Calu3 (cell line): ENCODE measurements at regions not wholly inside any gene's neighbourhood (a gene's known extent, or its start where the extent isn't known, plus 50 kb on each side); places are given as distances from the start of the nearest gene placed in this dataset.

ENCODE experiments used
- BruUV-seq: library from RNA; stranded (reverse); fragments of 400-500 nt; replicated peaks from 2 replicates; lab custom pipeline; 2021; lab: Mats Ljungman, UMichigan
- CTCF ChIA-PET: fragments of 300-600 bp; sonication (Branson Sonifier 250); formaldehyde crosslinking; loops from one replicate; lab custom pipeline; 2022; ENCODE audit warnings: antibody characterized with exemption; lab: Charles Lee
- DNase-seq: peaks from one replicate; pipeline ENCODE4 v3.0.0; 2022
- H3K27ac Mint-ChIP-seq: one replicate; pipeline ENCODE4 v1.8.0; 2022; ENCODE audit warnings: mixed read lengths; ENCODE audit not compliant: unreplicated experiment
- H3K27me3 Mint-ChIP-seq: one replicate; pipeline ENCODE4 v1.8.0; 2022; ENCODE audit warnings: mixed read lengths; ENCODE audit not compliant: unreplicated experiment
- H3K36me3 Mint-ChIP-seq: one replicate; pipeline ENCODE4 v1.8.0; 2022; ENCODE audit warnings: mild to moderate bottlenecking, moderate library complexity, mixed read lengths; ENCODE audit not compliant: insufficient read depth, unreplicated experiment
- H3K4me1 Mint-ChIP-seq: one replicate; pipeline ENCODE4 v1.8.0; 2022; ENCODE audit warnings: mild to moderate bottlenecking, low read depth, mixed read lengths; ENCODE audit not compliant: unreplicated experiment
- H3K4me3 Mint-ChIP-seq: one replicate; pipeline ENCODE4 v1.8.0; 2022; ENCODE audit warnings: mild to moderate bottlenecking, low read depth, moderate library complexity, mixed read lengths; ENCODE audit not compliant: unreplicated experiment
- H3K9me3 Mint-ChIP-seq: one replicate; pipeline ENCODE4 v1.8.0; 2022; ENCODE audit warnings: low read depth, mixed read lengths; ENCODE audit not compliant: unreplicated experiment
- CTCF ChIP-seq: fragments of 200-600 bp; IDR thresholded peaks from one replicate; pipeline ENCODE4 v1.8.0; 2022; ENCODE audit warnings: antibody characterized with exemption; ENCODE audit not compliant: unreplicated experiment
- intact Hi-C: fragments of 100-400 bp; cut with micrococcal nuclease; formaldehyde crosslinking; loops from one replicate; pipeline ENCODE4 v1.10.0; 2022; ENCODE audit not compliant: unreplicated experiment

DNA sequence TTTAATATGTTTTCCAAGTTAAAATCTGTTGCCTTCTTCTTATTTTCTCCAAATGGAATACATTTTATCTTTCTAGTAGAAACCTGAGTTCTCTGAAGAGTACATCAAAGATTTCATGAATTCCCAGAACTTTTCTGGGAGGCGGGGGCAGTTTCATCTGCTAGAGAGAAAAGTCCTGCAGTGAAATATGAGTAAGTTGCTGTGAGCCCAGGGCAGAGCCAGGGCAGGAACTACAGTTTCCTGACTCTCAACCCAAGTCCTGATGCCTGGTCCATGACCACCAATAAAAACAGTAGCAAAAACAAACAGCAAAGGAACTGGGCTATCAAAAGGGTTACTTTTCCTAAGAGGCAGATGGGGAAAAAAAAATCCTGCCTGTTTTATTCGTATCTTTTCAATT is 239.4 kb upstream of the CTSO start:
- Mint-ChIP-seq H3K36me3 (no peaks in the 10 kb centered on the region), H3K4me3 (no peak overlapping the region), H3K27me3 (no peaks in the 10 kb centered on the region), H3K27ac (no peak overlapping the region), H3K9me3 (no peaks in the 10 kb centered on the region), H3K4me1 (no peaks in the 10 kb centered on the region)
- no peak for DNase-seq
- intact Hi-C loops, result no loop called here
- TF ChIP-seq CTCF, result no peak
- BruUV-seq, result no TSS peak
- CTCF ChIA-PET, result no interaction called here

GRCh38 chr4:156192033-156192432 is 238.4 kb upstream of the CTSO start:
- CTCF ChIA-PET, result no interaction called here
- intact Hi-C loops, result no loop called here
- H3K36me3 Mint-ChIP-seq, result no peaks in the 10 kb centered on the region
- no peaks in the 10 kb centered on the region for H3K4me1 Mint-ChIP-seq
- H3K4me3 Mint-ChIP-seq, result no peak overlapping the region
- no peaks in the 10 kb centered on the region for H3K9me3 Mint-ChIP-seq
- no peak for TF ChIP-seq CTCF
- BruUV-seq, result no TSS peak
- no peak for DNase-seq
- H3K27ac Mint-ChIP-seq, result no peak overlapping the region
- no peaks in the 10 kb centered on the region for H3K27me3 Mint-ChIP-seq

GRCh38 chr4:156191044-156191781 is 237.5 kb upstream of the CTSO start:
- no TSS peak for BruUV-seq
- no peak overlapping the region for H3K4me3 Mint-ChIP-seq
- no peak for DNase-seq
- no peaks in the 10 kb centered on the region for H3K27me3 Mint-ChIP-seq
- no peaks in the 10 kb centered on the region for H3K9me3 Mint-ChIP-seq
- H3K27ac Mint-ChIP-seq, result no peak overlapping the region
- CTCF ChIA-PET, result no interaction called here
- no peak for TF ChIP-seq CTCF
- H3K36me3 Mint-ChIP-seq, result no peaks in the 10 kb centered on the region
- H3K4me1 Mint-ChIP-seq, result no peaks in the 10 kb centered on the region
- intact Hi-C loops, result no loop called here

DNA sequence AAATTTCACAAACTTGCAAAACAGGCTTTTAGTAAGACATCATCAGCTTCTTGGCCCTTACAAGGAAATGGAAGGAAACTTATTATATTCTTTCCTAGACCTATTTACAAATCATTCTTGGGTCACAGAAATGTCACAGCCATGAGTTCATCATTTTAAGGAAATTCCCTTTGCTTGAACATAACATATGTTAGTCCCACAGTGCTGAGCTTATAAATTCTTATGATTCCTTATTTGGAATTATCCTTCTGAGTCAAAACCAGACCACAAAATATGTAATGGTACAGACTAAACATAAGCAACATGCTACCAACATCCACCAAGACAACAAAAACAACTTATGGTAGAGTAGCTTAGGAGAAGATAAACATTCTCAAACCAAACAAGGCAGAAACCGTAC is 236.9 kb upstream of the CTSO start:
- intact Hi-C loops, result no loop called here
- CTCF ChIA-PET, result no interaction called here
- BruUV-seq, result no TSS peak
- DNase-seq, result no peak
- no peak overlapping the region for H3K27ac Mint-ChIP-seq
- TF ChIP-seq CTCF, result no peak
- no peaks in the 10 kb centered on the region for H3K27me3 Mint-ChIP-seq
- H3K4me1 Mint-ChIP-seq, result no peaks in the 10 kb centered on the region
- H3K4me3 Mint-ChIP-seq, result no peak overlapping the region
- no peaks in the 10 kb centered on the region for H3K36me3 Mint-ChIP-seq
- no peaks in the 10 kb centered on the region for H3K9me3 Mint-ChIP-seq
